ENCODE measurements at regions not wholly inside any gene's neighbourhood (a gene's known extent, or its start where the extent isn't known, plus 50 kb on each side); places are given as distances from the start of the nearest gene placed in this dataset.

DNA sequence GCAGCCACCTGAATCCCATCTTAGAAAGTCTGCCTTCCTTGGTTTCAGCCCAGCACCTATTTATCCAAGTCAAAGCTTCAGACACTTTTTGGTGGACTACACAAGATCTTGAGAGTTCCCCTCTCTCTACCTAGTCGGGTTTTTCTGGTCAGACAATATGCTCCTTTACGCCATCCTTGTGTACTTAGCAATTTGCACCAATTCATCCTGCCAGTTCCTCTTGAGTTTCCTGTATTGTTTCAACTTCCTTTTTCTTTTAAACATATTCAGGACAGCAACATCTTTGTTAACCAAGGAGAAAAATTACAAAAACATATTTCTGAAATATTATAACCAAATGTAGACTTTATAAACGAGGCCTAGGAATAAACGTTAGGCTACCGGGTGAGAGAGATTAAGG lies 368.2 kb upstream of the CADM1 start:
- no peak for DNase-seq (ENCODE audit: low read depth)

GRCh38 chr11:115871161-115871760 lies 367.0 kb upstream of the CADM1 start:
- no peak overlapping the region for H3K4me3 ChIP-seq (ENCODE audit: low read length)

More for the DNA sequence above, 368.2 kb upstream of the CADM1 start:
- no peak overlapping the region for H3K4me3 ChIP-seq (ENCODE audit: low read length)
- TF ChIP-seq, protein P1, sequence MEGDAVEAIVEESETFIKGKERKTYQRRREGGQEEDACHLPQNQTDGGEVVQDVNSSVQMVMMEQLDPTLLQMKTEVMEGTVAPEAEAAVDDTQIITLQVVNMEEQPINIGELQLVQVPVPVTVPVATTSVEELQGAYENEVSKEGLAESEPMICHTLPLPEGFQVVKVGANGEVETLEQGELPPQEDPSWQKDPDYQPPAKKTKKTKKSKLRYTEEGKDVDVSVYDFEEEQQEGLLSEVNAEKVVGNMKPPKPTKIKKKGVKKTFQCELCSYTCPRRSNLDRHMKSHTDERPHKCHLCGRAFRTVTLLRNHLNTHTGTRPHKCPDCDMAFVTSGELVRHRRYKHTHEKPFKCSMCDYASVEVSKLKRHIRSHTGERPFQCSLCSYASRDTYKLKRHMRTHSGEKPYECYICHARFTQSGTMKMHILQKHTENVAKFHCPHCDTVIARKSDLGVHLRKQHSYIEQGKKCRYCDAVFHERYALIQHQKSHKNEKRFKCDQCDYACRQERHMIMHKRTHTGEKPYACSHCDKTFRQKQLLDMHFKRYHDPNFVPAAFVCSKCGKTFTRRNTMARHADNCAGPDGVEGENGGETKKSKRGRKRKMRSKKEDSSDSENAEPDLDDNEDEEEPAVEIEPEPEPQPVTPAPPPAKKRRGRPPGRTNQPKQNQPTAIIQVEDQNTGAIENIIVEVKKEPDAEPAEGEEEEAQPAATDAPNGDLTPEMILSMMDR (conservative IDR thresholded peaks at IDR 0.05; ENCODE audit: low read depth, low read length), result no peak

DNA sequence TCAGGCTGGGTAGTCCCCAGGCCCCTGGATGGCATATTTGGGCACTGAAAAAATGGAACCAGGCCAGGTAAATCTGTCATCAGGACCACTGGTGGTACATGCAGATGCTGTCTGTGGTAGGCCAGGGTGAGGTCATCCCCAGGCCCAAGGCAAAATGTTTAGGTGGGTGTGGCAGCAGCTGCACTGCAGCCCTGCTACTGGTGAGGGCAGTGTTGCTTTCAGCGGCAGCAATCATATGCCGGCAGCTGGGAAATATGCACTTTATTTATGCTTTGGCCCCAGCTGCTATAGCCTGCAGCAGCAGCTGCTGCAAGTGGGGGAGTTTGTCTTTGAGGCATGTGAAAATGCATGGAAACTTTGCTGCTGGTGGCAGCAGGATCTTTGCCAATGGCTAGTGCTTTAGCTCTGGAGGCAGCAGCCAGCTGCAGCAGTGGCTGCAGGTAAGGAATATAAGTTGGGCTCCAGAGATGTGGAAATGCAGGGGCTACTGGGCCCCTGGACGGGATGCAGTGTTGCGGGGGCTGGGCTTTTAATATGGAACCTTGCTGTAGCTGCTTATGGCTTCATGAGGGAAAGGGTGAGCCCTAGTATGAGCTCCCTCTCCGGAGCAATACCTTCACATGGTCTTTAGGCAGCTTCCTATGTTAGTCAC lies 365.7 kb upstream of the CADM1 start:
- no peak overlapping the region for H3K4me3 ChIP-seq (ENCODE audit: low read length)
- no peak for DNase-seq (ENCODE audit: low read depth)
- TF ChIP-seq, protein P1 (conservative IDR thresholded peaks at IDR 0.05; ENCODE audit: low read depth, low read length), result peak; percentile 73

More at GRCh38 chr11:115871161-115871760, 367.0 kb upstream of the CADM1 start:
- TF ChIP-seq, protein P1 (conservative IDR thresholded peaks at IDR 0.05; ENCODE audit: low read depth, low read length), result no peak
- no peak for DNase-seq (ENCODE audit: low read depth)

GRCh38 chr11:115869131-115869530 lies 364.9 kb upstream of the CADM1 start:
- no peak for DNase-seq (ENCODE audit: low read depth)
- TF ChIP-seq, protein P1 (conservative IDR thresholded peaks at IDR 0.05; ENCODE audit: low read depth, low read length), result no peak
- no peak overlapping the region for H3K4me3 ChIP-seq (ENCODE audit: low read length)

DNA sequence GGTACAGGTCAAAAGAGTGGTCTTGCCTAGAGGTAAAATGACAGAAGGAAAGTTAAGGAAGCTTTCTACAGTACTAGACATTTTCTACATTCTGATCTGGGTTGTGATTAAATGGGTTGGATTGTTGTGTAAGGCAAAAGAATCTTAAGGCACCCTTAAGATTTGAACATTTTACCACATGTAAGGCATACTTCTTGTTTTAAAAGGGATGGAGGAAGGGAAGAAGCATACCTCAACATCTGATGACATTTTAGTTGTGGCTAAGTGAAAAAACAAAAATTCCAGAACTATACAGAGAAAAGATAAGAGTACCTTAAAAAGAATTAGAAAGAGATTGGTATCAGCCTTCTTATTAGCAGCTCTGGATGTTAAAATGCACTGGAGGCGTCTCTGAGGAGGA lies 356.0 kb upstream of the CADM1 start:
- TF ChIP-seq, protein P1 (conservative IDR thresholded peaks at IDR 0.05; ENCODE audit: low read depth, low read length), result no peak
- no peak overlapping the region for H3K4me3 ChIP-seq (ENCODE audit: low read length)
- no peak for DNase-seq (ENCODE audit: low read depth)

DNA sequence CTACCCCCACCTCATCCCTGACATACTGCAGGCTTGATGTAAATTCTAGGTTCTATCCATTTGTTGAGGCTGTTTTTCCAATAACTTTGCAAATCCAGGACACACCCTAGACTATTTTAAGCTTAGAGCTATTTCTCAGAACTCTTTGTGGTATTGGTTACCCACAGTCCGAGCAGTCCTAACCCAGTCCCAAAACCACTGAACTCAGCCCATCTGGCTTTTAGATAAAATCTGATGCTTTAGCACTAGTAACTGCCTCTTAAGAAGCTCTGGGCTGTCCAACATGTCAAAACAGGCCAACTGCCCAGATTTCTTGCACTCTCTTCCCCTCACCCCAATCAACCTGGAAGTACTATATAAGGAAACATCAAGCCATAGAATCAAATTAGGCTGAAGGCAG lies 344.4 kb upstream of the CADM1 start:
- H3K4me3 ChIP-seq (ENCODE audit: low read length), result no peak overlapping the region
- TF ChIP-seq, protein P1 (conservative IDR thresholded peaks at IDR 0.05; ENCODE audit: low read depth, low read length), result no peak
- no peak for DNase-seq (ENCODE audit: low read depth)

DNA sequence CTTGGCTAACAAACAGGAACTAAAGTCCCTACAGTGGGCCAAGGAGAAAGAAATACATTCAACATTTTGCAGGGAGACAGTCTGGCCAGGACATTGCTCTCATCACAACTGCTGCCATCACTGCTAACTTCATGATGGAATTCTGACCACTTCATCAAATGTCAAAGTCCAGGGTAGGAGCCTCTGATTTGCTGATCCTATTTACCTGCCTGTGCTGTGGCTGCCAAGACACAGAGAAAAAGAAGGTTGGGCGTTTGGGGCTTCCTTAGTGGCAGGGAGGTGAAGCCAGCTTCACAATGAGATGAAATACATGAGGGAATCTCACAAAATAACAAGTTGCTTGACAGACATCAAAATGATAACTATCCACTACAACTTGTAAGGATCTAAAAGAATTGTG lies 343.9 kb upstream of the CADM1 start:
- TF ChIP-seq, protein P1 (conservative IDR thresholded peaks at IDR 0.05; ENCODE audit: low read depth, low read length), result no peak
- H3K4me3 ChIP-seq (ENCODE audit: low read length), result no peak overlapping the region
- DNase-seq (ENCODE audit: low read depth), result no peak

Measured in retinal pigment epithelial cell (primary cell).